HG03457 (cell line): ENCODE measurements at regions not wholly inside any gene's neighbourhood (a gene's known extent, or its start where the extent isn't known, plus 50 kb on each side); places are given as distances from the start of the nearest gene placed in this dataset.
"Not testable (repeated sequence)": the region's sequence is repeated elsewhere in the genome, so short reads cannot be mapped to it uniquely, and the experiment has no call there.

Experiments
- ATAC-seq: cut with Tn5 transposase; IDR thresholded peaks from one replicate; pipeline ENCODE4 v1.9.1; 2021; ENCODE audit warnings: moderate number of reproducible peaks; ENCODE audit not compliant: unreplicated experiment

DNA sequence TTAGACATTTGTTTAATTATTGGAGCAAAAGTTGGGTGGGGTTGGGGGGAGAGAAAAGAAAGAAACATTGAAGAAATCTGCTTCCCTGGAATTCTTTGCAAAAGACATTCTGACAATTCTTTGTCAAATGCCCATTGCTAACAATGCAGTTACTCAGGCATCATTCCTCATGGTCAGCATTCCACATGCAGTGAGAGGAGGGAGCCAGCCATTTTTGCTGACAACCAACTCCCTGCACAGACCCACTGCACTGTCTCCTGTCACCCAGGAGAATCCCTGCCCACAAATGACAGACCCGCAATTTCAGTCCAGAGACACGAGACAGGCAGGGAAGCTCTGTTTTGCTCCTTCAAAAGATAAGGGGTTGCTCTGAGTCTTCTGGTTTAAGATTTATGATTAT, 985.1 kb upstream of the SLIT2 start:
- ATAC-seq: no peak

DNA sequence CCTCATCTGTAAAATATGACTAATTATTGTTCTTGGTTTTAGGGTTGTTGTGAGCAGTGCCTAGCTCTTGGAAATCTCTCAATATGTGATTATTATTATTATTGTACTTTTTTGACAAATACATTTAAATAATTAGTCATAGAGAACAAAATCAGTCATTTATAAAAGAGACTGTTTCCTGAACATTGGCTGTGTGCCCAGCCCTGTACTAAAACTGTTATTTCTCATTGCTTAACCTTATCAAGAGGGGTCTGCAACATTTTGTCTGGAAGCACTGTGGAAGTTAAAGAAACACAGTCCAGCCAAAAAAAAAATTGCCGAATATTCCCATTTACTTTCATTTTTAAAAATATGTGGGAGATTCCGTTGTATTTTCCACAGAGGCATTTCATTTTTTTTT, 989.2 kb upstream of the SLIT2 start:
- ATAC-seq: no peak

DNA sequence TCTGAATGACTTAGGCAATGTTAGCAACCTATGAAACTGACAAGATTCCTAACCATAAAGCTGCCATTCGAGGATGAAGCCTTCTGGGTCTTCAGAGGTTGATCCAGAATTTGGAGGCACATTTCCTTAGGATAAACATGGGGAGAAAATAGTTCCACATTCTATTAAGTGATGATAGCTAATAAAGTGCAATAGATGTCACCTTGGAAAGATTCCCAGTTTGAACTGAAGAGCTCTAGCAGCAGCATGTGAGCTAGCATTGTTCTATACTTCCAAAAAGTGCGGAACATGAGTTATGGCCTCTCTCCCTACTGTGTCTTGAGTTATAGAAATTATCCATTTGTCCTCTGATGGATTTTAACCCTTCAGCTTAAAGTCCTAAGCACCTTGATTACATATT, 991.4 kb upstream of the SLIT2 start:
- ATAC-seq: no peak

DNA sequence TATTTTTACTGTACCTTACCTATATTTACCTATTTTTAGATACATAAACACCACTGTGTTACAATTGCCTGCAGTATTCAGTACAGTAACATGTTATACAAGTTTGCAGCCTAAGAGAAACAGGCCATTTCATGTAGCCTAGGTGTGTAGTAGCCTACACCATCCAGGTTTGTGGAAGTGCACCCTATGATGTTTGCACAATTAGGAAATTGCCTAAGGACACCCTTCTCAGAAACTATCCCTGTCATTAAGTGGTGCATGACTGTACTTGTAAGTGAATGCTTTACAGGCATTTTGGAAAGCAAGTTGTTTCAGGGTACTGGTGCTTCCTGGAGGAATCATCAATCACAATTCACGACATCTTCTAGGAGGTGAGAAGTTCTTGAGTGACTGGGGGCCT, 991.8 kb upstream of the SLIT2 start:
- ATAC-seq: no peak

DNA sequence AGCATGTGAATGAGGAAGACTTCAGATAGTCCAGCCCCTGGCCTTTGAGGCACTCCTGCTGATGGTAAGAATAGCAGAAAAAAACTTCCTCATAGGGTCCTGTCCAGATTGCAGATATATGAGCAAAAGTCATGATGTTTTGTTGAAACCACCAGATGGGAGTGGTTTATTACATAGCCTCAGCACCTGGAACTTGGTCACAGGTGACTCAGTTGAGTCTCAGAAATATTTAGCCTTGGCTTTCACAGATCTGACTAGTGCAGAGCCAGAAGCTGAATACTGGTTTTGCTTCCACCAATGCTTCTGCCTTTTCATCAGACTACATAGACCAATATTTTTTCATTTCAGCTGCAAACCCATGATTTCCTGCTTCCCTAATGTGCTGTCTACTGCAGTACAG, 994.9 kb upstream of the SLIT2 start:
- ATAC-seq: no peak

DNA sequence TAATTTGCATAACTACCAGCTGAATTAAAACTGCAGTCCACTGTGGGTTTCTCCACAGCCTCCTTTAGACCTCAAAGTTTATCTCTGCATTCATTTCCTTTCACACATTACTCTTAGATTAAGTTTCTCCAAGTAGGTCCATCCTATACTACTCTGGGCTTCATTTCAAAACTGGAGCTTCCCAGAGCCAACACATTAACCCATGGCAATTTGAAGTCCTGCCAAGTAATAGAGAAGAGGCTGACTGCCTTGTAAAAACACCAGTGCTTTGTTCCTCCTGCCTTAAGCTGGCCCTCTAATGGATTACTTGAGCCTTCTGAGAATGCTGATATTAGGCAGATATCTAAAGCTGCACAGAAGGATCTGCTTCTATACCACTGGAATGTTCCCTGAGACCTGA, 997.2 kb upstream of the SLIT2 start:
- no peak for ATAC-seq

DNA sequence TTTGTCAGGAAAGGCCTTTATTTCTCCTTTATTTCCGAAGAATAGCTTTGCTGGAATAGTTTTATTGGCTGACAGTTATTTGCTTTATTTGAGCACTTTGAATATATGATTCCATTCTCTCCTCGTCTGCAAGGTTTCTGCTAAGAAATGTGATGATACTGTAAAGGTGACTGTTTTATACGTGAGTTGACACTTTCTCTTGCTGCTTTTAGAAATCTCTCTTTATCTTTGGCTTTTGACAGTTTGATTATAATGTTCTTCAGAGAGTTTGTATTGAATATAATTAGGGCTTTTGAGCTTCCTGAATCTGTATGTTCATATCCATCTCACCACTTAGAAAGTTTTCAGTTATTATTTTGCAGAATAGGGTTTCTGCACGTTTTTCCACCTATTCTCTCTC, 1003.7 kb upstream of the SLIT2 start:
- ATAC-seq: no peak

DNA sequence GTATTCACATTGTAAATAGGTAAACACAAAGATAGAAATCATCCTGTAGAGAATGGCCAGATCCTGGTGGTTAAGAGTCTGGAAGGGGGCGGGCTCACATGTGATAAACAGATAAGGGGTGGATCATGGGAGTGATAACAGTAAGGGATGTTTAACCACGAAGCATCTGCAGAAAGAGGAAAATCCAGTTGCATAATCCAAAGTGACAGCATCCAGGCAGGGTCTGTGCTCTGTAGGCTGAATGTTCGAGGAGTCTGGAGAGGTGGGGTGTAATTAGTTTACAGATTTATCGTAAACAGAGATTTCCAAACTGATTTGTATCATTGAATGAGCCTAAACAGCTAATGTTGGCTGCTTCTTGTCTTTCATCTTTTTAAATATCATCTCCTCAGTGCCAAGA, 1009.8 kb upstream of the SLIT2 start:
- ATAC-seq: no peak

DNA sequence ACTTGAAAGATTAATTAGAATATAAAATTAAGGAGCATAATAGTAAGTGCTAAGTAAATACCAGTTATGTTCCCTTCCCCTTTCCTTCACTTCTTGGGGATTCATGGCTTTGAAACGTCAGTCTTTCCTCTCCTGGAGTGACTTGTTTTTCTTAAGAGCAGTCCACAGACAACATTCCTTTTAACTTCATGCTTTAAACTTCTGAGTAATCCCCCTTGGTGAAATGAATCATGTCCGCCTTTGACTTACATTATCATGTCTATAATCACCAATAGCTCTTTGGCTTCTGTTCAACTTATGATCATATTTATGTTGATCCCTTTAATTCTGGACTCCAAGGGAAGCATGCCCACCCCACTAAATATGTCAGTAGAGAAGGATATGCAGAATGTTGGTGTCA, 1012.1 kb upstream of the SLIT2 start:
- ATAC-seq: no peak

DNA sequence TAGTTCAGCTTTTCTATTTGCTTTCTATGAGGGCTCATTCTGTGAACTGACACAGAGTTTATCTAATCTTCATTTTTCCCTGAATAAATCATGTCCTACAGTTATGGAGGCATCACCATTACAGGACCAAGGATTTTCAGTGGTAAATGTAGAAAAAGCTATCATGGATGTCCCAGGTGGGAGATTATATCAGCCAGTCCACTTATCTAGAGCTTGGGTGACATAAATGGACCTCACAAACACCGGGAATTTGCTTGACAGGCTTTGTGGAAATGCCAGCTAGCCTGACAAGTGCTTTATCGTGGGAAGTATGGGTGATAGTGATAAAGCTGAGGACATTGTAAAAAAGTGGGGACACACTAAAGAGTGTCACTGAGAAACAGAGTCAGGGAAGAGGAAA, 1015.2 kb upstream of the SLIT2 start:
- ATAC-seq: no peak

DNA sequence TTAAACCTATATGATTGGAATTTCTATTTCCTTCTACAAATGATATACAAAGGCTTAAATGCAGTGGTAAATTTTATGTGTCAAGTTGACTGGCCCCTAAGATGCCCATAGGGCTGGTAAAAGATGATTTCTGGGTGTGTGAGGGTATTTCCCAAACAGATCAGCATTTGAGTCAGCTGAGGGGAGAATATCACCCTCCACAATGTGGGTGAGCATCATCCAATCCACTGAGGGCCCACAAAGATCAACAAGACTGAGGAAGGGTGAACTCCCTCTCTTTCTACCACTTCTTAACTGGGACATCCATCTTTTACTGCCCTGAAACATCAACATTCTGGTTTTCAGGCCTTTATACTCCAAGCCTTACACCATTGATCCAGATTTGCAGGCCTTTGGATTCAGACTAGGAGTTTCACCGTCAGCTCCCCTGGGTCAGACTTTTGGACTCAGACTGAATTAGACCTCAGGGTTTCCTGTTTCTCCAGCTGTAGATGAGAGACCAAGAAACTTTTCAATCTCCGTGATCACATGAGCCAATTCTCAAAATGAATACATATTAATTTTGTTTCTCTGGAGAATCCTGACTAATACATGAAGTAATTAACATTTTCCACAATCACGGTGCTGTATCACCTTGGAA, 1020.7 kb upstream of the SLIT2 start:
- no peak for ATAC-seq

DNA sequence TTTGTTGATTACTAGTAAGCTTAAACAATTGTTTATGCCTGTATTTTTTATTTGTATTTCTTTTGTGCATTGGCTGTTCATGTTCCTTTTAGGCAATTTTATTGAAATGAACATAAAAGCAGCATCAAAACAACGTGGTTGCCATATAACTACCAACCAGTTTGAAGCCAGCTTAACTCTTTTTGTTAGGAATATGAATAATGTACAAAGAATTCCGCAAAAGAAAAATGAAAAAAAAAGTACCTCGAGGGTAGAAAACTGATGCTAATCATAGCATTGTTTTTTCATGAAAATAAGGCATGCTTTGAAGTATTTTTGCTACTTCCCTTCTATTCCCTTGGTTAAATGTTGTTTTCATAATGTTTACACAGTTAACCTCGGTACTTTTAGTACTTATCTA, 1024.0 kb upstream of the SLIT2 start:
- no peak for ATAC-seq

DNA sequence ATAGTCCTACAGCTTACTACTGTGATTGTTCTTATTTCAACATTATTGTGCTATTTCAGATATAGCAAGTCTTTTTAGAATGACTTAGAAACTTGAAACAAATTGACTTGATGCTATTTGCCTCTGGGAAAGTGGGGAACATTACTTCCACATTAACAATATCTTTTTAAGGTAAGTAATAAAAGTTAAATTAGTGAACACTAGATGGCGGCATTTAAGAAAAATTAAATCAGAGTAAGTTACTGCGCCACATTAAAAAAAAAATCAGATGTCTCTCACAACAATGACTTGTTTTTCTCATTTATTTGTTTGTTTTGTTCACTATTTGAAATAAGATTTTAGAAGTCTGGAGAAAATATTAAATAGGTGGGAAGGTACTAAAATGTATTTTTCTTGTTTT, 1026.9 kb upstream of the SLIT2 start:
- ATAC-seq: no peak

DNA sequence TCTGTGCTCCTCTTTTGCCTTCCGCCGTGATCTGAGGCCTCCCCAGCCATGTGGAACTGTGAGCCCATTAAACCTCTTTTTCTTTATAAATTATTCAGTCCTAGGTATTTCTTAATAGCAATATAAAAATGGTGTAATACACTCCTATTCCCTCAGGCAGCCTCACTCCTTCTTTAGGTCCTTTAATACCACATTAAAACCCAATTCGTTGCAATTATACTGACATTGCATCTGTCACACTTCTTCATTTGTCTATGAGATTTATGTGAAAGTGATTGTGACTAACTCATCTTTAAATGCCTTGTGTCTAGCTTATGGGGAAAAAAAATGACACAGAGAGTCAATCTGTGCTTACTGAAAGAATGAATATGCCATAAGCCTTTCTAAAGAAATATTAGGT, 1035.2 kb upstream of the SLIT2 start:
- ATAC-seq: no peak

DNA sequence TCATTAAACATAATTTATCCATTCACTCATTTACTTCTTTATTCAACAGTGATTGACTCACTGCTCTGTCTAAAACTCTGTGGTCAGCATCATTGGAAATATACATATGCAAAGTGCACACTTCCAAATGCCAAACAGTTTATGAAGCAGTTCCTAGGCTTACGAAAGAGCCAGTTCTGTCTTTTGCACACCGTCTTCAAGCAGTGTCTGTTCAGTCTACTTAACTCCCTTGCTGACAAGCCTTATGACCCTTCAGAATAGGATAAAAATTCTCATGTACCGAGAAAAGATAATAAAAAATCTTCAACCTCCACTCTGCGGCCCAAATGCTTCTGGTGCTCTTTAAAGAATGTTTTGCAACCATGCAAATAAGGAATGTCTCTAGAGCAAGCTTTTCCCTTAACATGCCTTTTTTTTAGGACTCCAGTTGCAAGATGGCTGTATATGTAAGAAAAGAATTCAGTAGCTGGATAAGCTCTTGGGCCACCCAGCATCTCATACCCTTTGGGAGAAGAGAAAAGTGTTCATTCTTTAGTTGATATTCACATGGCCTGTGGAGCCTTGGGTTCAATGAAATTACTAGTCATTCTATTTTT, 1037.0 kb upstream of the SLIT2 start:
- no peak for ATAC-seq

DNA sequence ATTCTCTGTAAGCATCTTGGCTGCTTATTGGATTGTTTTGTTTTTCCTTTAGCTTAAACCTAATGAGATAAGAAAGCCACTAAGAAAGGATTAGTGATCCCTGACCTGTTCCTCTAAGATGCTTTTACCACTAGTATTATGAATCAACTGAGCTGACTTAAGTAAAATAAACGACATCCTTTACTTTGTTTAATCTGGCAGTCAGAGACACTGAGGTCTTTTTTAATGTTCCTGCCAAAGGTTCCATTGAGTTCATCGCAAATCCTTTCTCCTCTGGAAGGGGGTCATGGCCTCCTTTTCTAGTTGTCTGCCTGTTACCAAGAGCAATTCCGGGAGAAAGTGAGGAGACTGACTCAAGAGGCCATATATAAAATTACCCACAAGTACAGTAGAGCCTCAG, 1038.3 kb upstream of the SLIT2 start:
- ATAC-seq: no peak

DNA sequence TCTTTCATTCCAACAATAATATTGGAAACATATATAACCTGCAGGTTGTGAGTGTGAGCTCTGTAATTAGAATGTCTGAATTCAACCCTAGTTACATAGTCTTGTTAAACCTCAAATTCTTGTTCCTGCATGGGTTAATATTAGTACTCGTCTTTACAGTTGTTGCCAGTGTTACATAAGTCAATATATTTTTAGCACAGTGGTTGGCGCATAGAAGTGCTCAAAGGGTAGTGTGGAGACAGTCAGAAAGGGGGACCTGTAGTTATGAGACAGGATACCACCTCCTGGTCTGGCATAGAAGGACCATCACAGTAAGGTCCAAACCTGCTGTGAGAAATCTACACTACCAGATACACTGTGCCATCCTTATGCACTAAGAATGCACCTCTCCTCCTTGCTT, 1045.9 kb upstream of the SLIT2 start:
- no peak for ATAC-seq

DNA sequence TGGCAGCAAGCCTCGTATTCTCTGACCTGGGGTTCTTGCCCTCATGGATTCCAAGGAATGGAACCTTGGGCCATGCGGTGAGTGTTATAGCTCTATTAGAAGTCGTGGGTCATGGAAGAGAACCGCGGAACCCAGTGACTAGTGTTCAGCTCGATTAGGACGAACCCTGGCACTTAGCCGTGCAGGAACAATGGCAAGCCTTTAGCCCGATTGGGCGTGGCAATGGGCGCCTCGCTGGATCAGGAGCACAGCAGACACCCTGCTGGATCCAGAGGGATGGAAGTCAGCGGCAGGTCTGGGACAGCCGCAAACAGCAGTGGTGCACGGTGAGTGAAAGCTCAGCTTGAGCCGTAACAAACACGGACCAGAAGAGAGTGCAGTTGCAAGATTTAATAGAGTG, 1053.9 kb upstream of the SLIT2 start:
- not testable (repeated sequence) for ATAC-seq

DNA sequence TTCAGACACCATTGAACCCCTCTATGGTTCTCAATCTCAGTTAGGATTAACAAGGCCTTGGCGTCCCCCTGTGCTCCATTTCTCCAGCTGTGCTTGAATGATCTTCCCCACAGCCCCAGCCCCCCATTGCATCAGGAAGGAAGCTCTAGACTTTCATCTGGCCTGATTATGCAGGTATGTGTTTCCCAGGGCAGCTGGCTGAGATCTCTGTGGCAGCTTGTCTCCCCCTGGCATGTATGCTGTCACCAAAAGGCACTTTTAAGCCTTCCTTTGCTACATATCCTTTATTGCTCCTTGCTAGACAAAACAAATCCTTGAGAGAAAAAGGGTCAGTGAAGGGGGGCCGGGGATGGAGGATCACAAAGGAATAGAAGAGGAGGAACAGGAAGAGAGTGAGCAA, 1056.0 kb upstream of the SLIT2 start:
- no peak for ATAC-seq

DNA sequence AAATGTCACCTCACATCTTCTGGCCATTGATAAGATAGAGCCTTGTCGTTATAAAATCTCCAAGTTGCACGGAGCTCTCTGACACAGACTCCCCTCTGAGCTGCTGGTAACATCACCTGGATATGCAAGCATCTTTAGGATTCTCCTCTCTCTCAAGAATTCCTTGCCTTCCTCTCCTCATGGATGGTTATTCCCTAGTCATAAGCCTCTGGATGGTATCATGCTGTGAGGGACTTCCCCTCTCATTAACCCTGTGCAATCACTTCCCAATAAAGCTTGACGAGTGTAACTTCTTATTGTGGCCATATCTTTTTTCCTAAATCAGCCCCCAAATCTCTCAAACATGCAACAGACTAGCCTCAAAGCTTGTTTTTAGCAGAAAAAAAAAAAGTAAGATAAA, 1057.0 kb upstream of the SLIT2 start:
- ATAC-seq: no peak

DNA sequence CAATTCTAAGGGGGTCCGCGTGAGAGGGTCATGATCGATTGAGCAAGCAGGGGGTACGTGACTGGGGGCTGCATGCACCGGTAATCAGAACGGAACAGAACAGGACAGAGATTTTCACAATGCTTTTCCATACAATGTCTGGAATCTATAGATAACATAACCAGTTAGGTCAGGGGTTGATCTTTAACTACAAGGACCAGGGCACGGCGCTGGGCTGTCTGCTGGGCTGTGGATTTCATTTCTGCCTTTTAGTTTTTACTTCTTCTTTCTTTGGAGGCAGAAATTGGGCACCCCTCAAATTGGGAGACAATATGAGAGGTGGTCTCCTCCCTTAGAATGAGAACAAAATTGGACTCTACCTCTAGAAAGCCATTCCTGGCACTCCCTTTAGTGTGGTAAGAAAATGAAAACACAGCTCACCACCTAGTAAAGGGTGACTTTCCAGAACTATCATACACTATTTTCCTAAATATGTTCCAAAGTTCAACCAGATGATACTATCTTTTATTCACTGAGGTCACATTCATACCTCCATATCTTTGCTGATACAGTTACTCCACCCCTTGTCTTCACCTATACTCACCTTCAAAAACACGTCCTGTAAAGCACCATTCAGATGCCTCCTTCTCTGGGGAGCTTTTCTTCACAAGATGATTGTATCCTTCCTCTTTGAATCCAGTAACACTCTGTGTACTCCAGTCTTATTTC, 1058.3 kb upstream of the SLIT2 start:
- no peak for ATAC-seq

DNA sequence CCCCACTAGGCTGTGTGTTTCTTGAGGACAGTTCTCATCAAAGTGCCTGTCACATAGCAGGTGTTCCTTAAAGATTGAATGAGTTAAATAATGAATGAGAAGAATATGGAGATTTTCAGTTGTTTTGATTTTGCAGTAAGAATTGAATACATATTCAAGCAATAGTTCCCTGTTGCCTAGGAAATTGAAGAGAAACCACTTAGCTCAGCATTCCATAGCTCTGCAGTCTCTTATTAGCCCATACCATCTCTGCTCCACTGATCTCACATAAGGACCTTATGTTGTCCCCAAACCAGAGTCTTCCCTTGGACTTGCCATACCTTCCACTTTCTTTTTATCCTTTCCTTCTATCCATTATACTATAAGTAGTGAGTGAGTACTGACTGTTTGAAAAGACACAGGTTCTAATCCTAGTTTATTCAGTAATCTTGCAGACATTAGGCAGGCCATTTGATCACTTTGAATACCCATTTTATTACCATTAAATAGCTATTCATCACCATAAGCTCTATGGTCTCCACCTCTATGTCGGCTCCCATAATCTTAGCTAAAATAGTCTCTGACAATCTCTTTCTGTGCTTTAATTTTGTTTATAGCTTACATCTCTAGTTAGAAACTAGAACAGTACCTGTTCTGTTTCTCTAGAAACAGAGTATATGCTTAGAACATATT, 1059.6 kb upstream of the SLIT2 start:
- ATAC-seq: no peak
